ENCODE measurements at regions not wholly inside any gene's neighbourhood (a gene's known extent, or its start where the extent isn't known, plus 50 kb on each side); places are given as distances from the start of the nearest gene placed in this dataset.

DNA sequence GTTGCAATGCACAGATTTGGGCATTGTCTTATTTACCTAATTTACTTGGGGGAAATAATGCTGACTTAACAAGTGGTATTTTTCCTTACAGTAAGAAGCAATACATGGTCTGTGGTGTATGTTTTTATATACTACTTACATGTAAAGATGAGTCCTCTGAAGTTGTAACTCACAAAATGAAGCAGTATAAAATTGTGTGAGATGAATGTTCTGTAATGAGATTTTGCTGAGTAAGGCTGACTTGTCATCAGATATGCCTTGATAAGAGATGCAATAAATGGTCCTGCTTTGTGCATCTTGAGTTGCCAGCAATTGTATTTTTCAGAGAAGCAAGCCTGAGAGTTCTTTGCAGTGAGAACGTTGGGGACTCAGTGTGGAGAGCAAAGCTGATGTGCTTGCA lies 92.2 kb upstream of the GNAQ start:
- TF ChIP-seq ZNF274 (IDR thresholded peaks at IDR 0.05; ENCODE audit: low read depth, low read length) = no peak
- no peak for TF ChIP-seq YY1 (IDR thresholded peaks at IDR 0.05; ENCODE audit: insufficient read depth, insufficient read length)

Measured in NT2/D1 (cell line).